ENCODE measurements at regions not wholly inside any gene's neighbourhood (a gene's known extent, or its start where the extent isn't known, plus 50 kb on each side); places are given as distances from the start of the nearest gene placed in this dataset.

DNA sequence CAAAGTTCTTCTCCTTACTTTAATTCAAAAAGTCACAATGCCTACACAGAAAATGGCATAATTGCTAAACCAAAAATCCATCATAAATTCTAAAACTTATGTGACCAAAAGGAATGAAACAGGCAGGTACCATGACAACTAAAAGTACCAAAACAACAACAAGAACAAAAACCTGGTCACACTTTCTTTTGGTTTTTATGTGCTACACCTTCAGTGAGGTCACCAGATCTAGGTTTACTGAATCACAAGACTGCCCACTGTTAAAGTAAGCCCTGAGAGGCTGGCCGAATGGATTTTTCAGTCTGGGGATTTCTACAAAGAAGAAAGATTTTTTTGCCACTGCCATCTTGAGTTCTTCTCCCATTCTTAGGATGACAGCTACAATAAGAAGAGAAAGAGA, 583.0 kb upstream of the PKN2 start:
- TF ChIP-seq POLR2AphosphoS5 (IDR thresholded peaks at IDR 0.05): no peak
- TF ChIP-seq, protein P1, sequence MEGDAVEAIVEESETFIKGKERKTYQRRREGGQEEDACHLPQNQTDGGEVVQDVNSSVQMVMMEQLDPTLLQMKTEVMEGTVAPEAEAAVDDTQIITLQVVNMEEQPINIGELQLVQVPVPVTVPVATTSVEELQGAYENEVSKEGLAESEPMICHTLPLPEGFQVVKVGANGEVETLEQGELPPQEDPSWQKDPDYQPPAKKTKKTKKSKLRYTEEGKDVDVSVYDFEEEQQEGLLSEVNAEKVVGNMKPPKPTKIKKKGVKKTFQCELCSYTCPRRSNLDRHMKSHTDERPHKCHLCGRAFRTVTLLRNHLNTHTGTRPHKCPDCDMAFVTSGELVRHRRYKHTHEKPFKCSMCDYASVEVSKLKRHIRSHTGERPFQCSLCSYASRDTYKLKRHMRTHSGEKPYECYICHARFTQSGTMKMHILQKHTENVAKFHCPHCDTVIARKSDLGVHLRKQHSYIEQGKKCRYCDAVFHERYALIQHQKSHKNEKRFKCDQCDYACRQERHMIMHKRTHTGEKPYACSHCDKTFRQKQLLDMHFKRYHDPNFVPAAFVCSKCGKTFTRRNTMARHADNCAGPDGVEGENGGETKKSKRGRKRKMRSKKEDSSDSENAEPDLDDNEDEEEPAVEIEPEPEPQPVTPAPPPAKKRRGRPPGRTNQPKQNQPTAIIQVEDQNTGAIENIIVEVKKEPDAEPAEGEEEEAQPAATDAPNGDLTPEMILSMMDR (IDR thresholded peaks at IDR 0.05): no peak
- TF ChIP-seq POLR2A (IDR thresholded peaks at IDR 0.05): no peak
